GM23338 (cell line): ENCODE measurements at regions not wholly inside any gene's neighbourhood (a gene's known extent, or its start where the extent isn't known, plus 50 kb on each side); places are given as distances from the start of the nearest gene placed in this dataset.

Experiments
- CREB1 ChIP-seq: fragments of 250-450 bp; sonication (Bioruptor Pico); IDR thresholded peaks from 2 replicates; pipeline ENCODE4 v1.5.0; 2020; ENCODE audit warnings: low read depth, mild to moderate bottlenecking, moderate library complexity
- CTCF ChIP-seq, 2 experiments: fragments of 200-600 bp in 1 of 2; sonication (generic) in 1 of 2; conservative IDR thresholded peaks; 2 replicates each; pipeline versions ENCODE4 v1.5.1 to v1.6.1; 2016 to 2017; ENCODE audit warnings: antibody characterized with exemption in 2 of 2, low read depth in 2 of 2, mild to moderate bottlenecking in 2 of 2, moderate library complexity in 1 of 2
- ETS1 ChIP-seq: IDR thresholded peaks from 2 replicates; pipeline ENCODE4 v1.6.1; 2016; ENCODE audit warnings: antibody characterized with exemption
- EZH2 ChIP-seq: fragments of 200-600 bp; sonication (generic); IDR thresholded peaks from one replicate; pipeline ENCODE4 v1.8.0; 2017; ENCODE audit warnings: antibody characterized with exemption, mild to moderate bottlenecking, low read depth; ENCODE audit not compliant: unreplicated experiment
- POLR2AphosphoS5 ChIP-seq: IDR thresholded peaks from 2 replicates; pipeline ENCODE4 v1.6.1; 2016; ENCODE audit warnings: antibody characterized with exemption, low read depth
- ZNF114 ChIP-seq: fragments of 250-450 bp; sonication (Bioruptor Pico); IDR thresholded peaks from 2 replicates; pipeline ENCODE4 v1.5.0; 2020; ENCODE audit warnings: mild to moderate bottlenecking, moderate library complexity
- ZNF331 ChIP-seq: fragments of 250-450 bp; sonication (Bioruptor Pico); IDR thresholded peaks from 2 replicates; pipeline ENCODE4 v1.5.0; 2020; ENCODE audit warnings: low read depth, mild to moderate bottlenecking, moderate library complexity

- TF ChIP-seq EZH2 (no peak), CTCF (conservative IDR thresholded peaks at IDR 0.05; ENCODE audit: low read depth in 2 of 2) (no peak), POLR2AphosphoS5 (no peak), ZNF114 (no peak), ZNF331 (CRISPR knock-in tag) (no peak), CREB1 (no peak), ETS1 (no peak)
Observed at GRCh38 chr7:9120331-9120730, 686.9 kb downstream of the NXPH1 start.
